ENCODE measurements at regions not wholly inside any gene's neighbourhood (a gene's known extent, or its start where the extent isn't known, plus 50 kb on each side); places are given as distances from the start of the nearest gene placed in this dataset.

GRCh38 chr15:62773369-62774165 lies 269.0 kb upstream of the TPM1 start:
- intact Hi-C loops (cut with DNase I): no loop called here
- no peak for DNase-seq (ENCODE audit: low spot score in 2 of 2)
- Histone ChIP-seq H3K27ac (no peak overlapping the region), H3K9me3 (no peaks in the 10 kb centered on the region), H3K4me1 (no peaks in the 10 kb centered on the region), H3K36me3 (peaks cover 67 to 80% of the 10 kb centered on the region in 2 donors), H3K27me3 (no peaks in the 10 kb centered on the region), H3K4me3 (no peak overlapping the region)
- TF ChIP-seq CTCF (IDR thresholded peaks at IDR 0.05): no peak

GRCh38 chr15:62775932-62776331 lies 266.6 kb upstream of the TPM1 start:
- H3K27ac ChIP-seq: no peak overlapping the region
- H3K9me3 ChIP-seq: no peaks in the 10 kb centered on the region
- no peak for DNase-seq (ENCODE audit: low spot score in 2 of 2)
- H3K36me3 ChIP-seq: peaks cover 60 to 73% of the 10 kb centered on the region in 2 donors
- intact Hi-C loops (cut with DNase I): no loop called here
- no peaks in the 10 kb centered on the region for H3K4me1 ChIP-seq
- no peak for TF ChIP-seq CTCF (IDR thresholded peaks at IDR 0.05)
- H3K27me3 ChIP-seq: no peaks in the 10 kb centered on the region
- H3K4me3 ChIP-seq: no peak overlapping the region

GRCh38 chr15:62777671-62778070 lies 264.9 kb upstream of the TPM1 start:
- no peak for DNase-seq (ENCODE audit: low spot score in 2 of 2)
- Histone ChIP-seq H3K27ac (no peak overlapping the region), H3K36me3 (peaks cover 46 to 61% of the 10 kb centered on the region in 2 donors), H3K4me1 (peaks cover 0 to 5% of the 10 kb centered on the region in 2 donors), H3K27me3 (no peaks in the 10 kb centered on the region), H3K4me3 (no peak overlapping the region), H3K9me3 (no peaks in the 10 kb centered on the region)
- TF ChIP-seq CTCF (IDR thresholded peaks at IDR 0.05): no peak
- intact Hi-C loops (cut with DNase I): no loop called here

GRCh38 chr15:62779036-62779770 lies 263.3 kb upstream of the TPM1 start:
- Histone ChIP-seq H3K9me3 (no peaks in the 10 kb centered on the region), H3K27ac (no peak overlapping the region), H3K4me1 (peaks cover 0 to 9% of the 10 kb centered on the region in 2 donors), H3K4me3 (no peak overlapping the region), H3K36me3 (peaks cover 40 to 56% of the 10 kb centered on the region in 2 donors), H3K27me3 (no peaks in the 10 kb centered on the region)
- DNase-seq (ENCODE audit: low spot score in 2 of 2): no peak
- no peak for TF ChIP-seq CTCF (IDR thresholded peaks at IDR 0.05)
- intact Hi-C loops (cut with DNase I): no loop called here

- no peak for TF ChIP-seq CTCF (IDR thresholded peaks at IDR 0.05)
- H3K4me3 ChIP-seq: no peak overlapping the region
- no peaks in the 10 kb centered on the region for H3K27me3 ChIP-seq
- H3K4me1 ChIP-seq: peaks cover 0 to 9% of the 10 kb centered on the region in 2 donors
- H3K27ac ChIP-seq: no peak overlapping the region
- no peaks in the 10 kb centered on the region for H3K9me3 ChIP-seq
- DNase-seq (ENCODE audit: low spot score in 2 of 2): no peak
- peaks cover 44 to 58% of the 10 kb centered on the region in 2 donors for H3K36me3 ChIP-seq
- intact Hi-C loops (cut with DNase I): loop anchor here (5.0 kb wide), 2 partner anchors 67 to 267 kb away; no protein-coding TSS in a partner anchor
Observed at GRCh38 chr15:62779899-62780298, 262.6 kb upstream of the TPM1 start.

All from ascending aorta (tissue), 2 donors.